Pancreas (tissue), 10 donors: ENCODE measurements at regions not wholly inside any gene's neighbourhood (a gene's known extent, or its start where the extent isn't known, plus 50 kb on each side); places are given as distances from the start of the nearest gene placed in this dataset.
A peak's percentile ranks its signal among the peaks of the same experiment; 100 is the strongest.
"Not testable (repeated sequence)": the region's sequence is repeated elsewhere in the genome, so short reads cannot be mapped to it uniquely, and the experiment has no call there.

ENCODE experiments used
- ATAC-seq, 4 donors: fragments of 200-7000 bp; cut with Tn5 transposase; one replicate each; pipeline versions ENCODE4 v1.8.0 to v1.9.1; 2020; ENCODE audit warnings: mild to moderate bottlenecking in 4 of 4, moderate library complexity in 4 of 4
- DNase-seq, 6 donors: peaks; one replicate each; pipeline ENCODE4 v3.0.0-alpha.2; 2020
- FAIRE-seq: peaks from 2 replicates; lab custom pipeline; 2012; peaks lifted over from hg19 to GRCh38; lab: Jason Lieb, UNC
- H3K27ac ChIP-seq, 4 donors: fragments of 200-600 bp; sonication (generic); 1 replicate in 3 of 4; 2 replicates in 1 of 4; pipeline versions ENCODE4 v1.5.0 to v1.8.0; 2020
- H3K27me3 ChIP-seq, 4 donors: fragments of 200-600 bp; one replicate each; pipeline ENCODE4 v1.8.0; 2021
- H3K36me3 ChIP-seq, 3 donors: fragments of 200-600 bp; sonication (generic) in 1 of 3; one replicate each; pipeline versions ENCODE4 v1.5.0 to v1.8.0; 2020 to 2021
- H3K4me1 ChIP-seq, 3 donors: fragments of 200-600 bp; one replicate each; pipeline ENCODE4 v1.8.0; 2021
- H3K4me3 ChIP-seq, 4 donors: fragments of 200-600 bp; sonication (generic) in 2 of 4; one replicate each; pipeline versions ENCODE4 v1.5.0 to v1.8.0; 2020 to 2021
- H3K9me3 ChIP-seq, 4 donors: fragments of 200-600 bp; one replicate each; pipeline ENCODE4 v1.8.0; 2021
- CTCF ChIP-seq, 4 donors: fragments of 200-600 bp; sonication (generic) in 3 of 4; IDR thresholded peaks; one replicate each; pipeline versions ENCODE4 v1.5.0 to v1.8.0; 2021; ENCODE audit warnings: antibody characterized with exemption in 4 of 4
- WGBS, 2 donors: extraction: QIAGEN DNeasy Blood & Tissue Kit; methylation state at CpG; one replicate each; pipeline ENCODE4 v1.1.7; 2013; 5-methylcytosine and 5-hydroxymethylcytosine counted together
- intact Hi-C, 3 donors: fragments of 100-400 bp; cut with DNase I; formaldehyde crosslinking; loops; one replicate each; pipeline versions ENCODE4 v1.11.1 to v1.14.2; 2022
- donor health status: healthy with polysubstance abuse.
- donor health status: DM: no; HTN: no; CAD: no; lungs with moderate emphysema.
- donor health status: DM: no; HTN: no; CAD: no.
- donor health status: control.
- donor health status: control.
- donor health status: Bipolar disorder and iron deficiency.
- donor health status: DM: yes; HTN: yes; CAD: no.
- donor health status: DM: no; HTN: no; CAD: no.
- donor health status: DM: no; HTN: no; CAD: no.
- donor health status: DM: yes; HTN: yes; CAD: no.

- no peak for DNase-seq
- no peak overlapping the region for H3K27ac ChIP-seq
- TF ChIP-seq CTCF (IDR thresholded peaks at IDR 0.05) = no peak
- H3K36me3 ChIP-seq = no peaks in the 10 kb centered on the region
- H3K9me3 ChIP-seq = no peaks in the 10 kb centered on the region
- intact Hi-C loops = no loop called here
- no peak for ATAC-seq
- H3K4me3 ChIP-seq = no peak overlapping the region
- 54 to 67% methylated on average over 5 of the region's 5 CpGs for WGBS, 2 donors
- H3K4me1 ChIP-seq = no peaks in the 10 kb centered on the region
- no peak for FAIRE-seq
- no peaks in the 10 kb centered on the region for H3K27me3 ChIP-seq
Measured at GRCh38 chr5:60444661-60445360, 255.2 kb downstream of the DEPDC1B start.

- Histone ChIP-seq H3K27ac (no peak overlapping the region), H3K4me1 (no peaks in the 10 kb centered on the region), H3K4me3 (no peak overlapping the region), H3K36me3 (no peaks in the 10 kb centered on the region), H3K27me3 (no peaks in the 10 kb centered on the region), H3K9me3 (no peaks in the 10 kb centered on the region)
- WGBS, 2 donors = 88 to 100% methylated on average over 1 of the region's 1 CpG
- FAIRE-seq (no peak), DNase-seq (no peak), ATAC-seq (no peak)
- no peak for TF ChIP-seq CTCF (IDR thresholded peaks at IDR 0.05)
- intact Hi-C loops = no loop called here
Measured at GRCh38 chr5:60439552-60439951, 260.4 kb downstream of the DEPDC1B start.

GRCh38 chr5:60437308-60437707, 262.7 kb downstream of the DEPDC1B start:
- no peak for ATAC-seq
- FAIRE-seq = no peak
- intact Hi-C loops = no loop called here
- no peak for DNase-seq
- Histone ChIP-seq H3K36me3 (no peaks in the 10 kb centered on the region), H3K9me3 (no peaks in the 10 kb centered on the region), H3K27ac (no peak overlapping the region), H3K4me3 (no peak overlapping the region), H3K27me3 (no peaks in the 10 kb centered on the region), H3K4me1 (no peaks in the 10 kb centered on the region)
- TF ChIP-seq CTCF (IDR thresholded peaks at IDR 0.05) = no peak

GRCh38 chr5:60436518-60436917, 263.4 kb downstream of the DEPDC1B start:
- DNase-seq (no peak), ATAC-seq (no peak), FAIRE-seq (no peak)
- Histone ChIP-seq H3K4me1 (no peaks in the 10 kb centered on the region), H3K4me3 (no peak overlapping the region), H3K36me3 (no peaks in the 10 kb centered on the region), H3K27ac (no peak overlapping the region), H3K9me3 (no peaks in the 10 kb centered on the region), H3K27me3 (no peaks in the 10 kb centered on the region)
- intact Hi-C loops = no loop called here
- WGBS, 2 donors = 79 to 80% methylated on average over 2 of the region's 2 CpGs
- no peak for TF ChIP-seq CTCF (IDR thresholded peaks at IDR 0.05)

GRCh38 chr5:60435808-60436207, 264.2 kb downstream of the DEPDC1B start:
- Histone ChIP-seq H3K27me3 (no peaks in the 10 kb centered on the region), H3K36me3 (no peaks in the 10 kb centered on the region), H3K9me3 (no peaks in the 10 kb centered on the region), H3K4me3 (no peak overlapping the region), H3K4me1 (no peaks in the 10 kb centered on the region), H3K27ac (no peak overlapping the region)
- DNase-seq = no peak
- intact Hi-C loops = no loop called here
- no peak for TF ChIP-seq CTCF (IDR thresholded peaks at IDR 0.05)
- FAIRE-seq = no peak
- peak in 3 of 4 donors; percentile 43 to 52 (median 52) for ATAC-seq

- H3K4me3 ChIP-seq, DNase-seq, H3K4me1 ChIP-seq, H3K9me3 ChIP-seq, H3K27me3 ChIP-seq, FAIRE-seq, H3K27ac ChIP-seq, ATAC-seq, H3K36me3 ChIP-seq, intact Hi-C loops: not testable (repeated sequence)
- WGBS, 2 donors = 92 to 94% methylated on average over 3 of the region's 3 CpGs
Measured at GRCh38 chr5:60426189-60426588, 273.8 kb downstream of the DEPDC1B start.

- H3K27me3 ChIP-seq, H3K4me1 ChIP-seq, H3K9me3 ChIP-seq, H3K36me3 ChIP-seq, intact Hi-C loops, H3K27ac ChIP-seq, DNase-seq, H3K4me3 ChIP-seq, ATAC-seq, FAIRE-seq: not testable (repeated sequence)
- 74 to 88% methylated on average over 3 of the region's 3 CpGs for WGBS, 2 donors
Measured at GRCh38 chr5:60420773-60421172, 279.2 kb downstream of the DEPDC1B start.
